Putamen (tissue), 1 donor: ENCODE measurements at regions not wholly inside any gene's neighbourhood (a gene's known extent, or its start where the extent isn't known, plus 50 kb on each side); places are given as distances from the start of the nearest gene placed in this dataset.
"Not testable (repeated sequence)": the region's sequence is repeated elsewhere in the genome, so short reads cannot be mapped to it uniquely, and the experiment has no call there.

Experiments
- DNase-seq: peaks from one replicate; pipeline ENCODE4 v3.0.0-alpha.2; 2016; ENCODE audit warnings: low spot score

DNA sequence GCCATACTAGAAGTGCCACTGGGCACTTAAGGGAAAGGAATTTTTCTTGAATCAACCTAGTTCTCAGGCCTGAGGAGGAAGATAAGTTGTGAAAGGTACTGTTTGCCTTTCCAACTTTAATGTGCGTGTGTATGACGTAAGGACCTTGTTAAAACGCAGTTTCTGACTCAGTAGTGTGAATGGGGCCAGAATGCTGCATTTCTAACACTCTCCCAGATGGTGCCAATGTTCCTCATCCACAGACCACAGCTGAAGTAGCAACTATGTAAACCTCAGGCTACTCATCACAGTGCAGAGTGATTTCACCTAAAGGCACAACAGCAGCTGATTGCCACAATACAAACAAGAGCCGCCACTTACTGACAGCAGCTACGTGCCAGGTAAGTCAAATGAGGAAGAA, 103.6 kb downstream of the OTOL1 start:
- no peak for DNase-seq

DNA sequence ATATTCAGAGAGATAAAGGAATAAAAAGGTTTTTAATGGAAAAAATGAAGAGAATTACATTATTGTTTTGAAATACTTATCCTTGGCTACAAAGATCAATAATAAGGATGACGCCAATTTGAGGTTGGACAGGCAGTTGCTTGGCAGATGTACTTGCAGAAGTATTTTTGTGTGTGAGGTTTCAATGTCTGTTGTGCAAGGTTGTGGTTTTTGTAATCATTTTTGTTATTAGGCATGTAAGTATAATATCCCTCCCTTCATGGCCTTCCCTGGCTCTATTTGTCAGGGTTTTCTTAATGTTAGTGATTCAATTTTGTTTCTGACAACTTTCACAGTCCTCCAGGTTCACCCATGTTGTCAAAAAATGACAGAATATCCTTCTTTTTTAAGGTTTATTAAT, 105.9 kb downstream of the OTOL1 start:
- DNase-seq: no peak

DNA sequence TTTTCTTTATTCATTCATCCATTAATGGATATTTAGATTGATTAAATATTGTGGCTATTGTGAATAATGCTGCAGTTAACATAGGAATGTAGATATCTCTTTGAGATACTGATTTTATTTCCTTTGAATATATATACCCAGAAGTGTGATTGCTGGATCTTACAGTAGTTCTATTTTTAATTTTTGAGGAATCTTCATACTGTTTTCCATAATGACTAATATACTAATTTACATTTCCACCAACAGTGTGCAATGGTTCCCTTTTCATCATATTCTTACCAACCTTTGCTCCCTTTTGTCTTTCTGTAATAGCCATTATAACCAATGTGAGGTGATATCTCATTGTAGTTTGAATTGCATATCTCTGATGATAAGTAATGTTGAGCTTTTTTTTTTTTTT, 106.3 kb downstream of the OTOL1 start:
- no peak for DNase-seq

DNA sequence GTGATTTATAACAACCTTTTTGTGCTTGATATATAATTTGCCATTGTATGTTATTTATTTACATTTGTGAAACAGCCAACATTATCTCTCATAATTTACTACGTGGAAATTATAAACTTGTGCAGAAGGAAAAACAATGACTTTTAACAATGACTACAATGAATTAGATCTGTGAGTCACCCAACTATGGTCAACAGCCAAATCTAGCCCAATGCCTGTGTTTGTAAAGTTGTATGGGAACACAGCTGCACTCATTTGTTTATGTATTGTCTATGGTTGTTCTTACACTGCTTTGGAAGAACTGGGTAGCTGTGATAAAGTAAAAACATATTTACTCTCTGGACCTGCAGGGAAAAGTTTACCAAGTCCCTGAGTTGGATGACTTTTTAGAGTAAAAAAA, 110.4 kb downstream of the OTOL1 start:
- DNase-seq: no peak

DNA sequence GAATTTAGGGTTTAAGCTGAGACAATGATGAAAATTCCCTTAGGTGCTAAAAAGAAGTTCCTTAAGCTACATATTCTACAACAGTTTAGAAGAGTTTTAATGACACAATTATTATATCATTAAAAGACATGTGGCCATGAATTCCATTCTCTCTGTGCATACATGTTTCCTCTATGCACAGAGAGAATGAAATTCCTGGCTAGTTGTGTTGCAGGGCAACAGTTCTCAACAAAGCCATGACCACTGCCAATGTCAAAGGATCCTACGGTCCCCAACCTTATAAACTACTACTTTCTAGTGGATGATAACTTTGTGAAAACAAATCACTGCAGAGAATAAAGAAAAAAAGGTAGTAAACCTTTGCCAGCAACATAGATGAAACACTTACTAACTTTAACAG, 122.7 kb downstream of the OTOL1 start:
- DNase-seq: no peak

DNA sequence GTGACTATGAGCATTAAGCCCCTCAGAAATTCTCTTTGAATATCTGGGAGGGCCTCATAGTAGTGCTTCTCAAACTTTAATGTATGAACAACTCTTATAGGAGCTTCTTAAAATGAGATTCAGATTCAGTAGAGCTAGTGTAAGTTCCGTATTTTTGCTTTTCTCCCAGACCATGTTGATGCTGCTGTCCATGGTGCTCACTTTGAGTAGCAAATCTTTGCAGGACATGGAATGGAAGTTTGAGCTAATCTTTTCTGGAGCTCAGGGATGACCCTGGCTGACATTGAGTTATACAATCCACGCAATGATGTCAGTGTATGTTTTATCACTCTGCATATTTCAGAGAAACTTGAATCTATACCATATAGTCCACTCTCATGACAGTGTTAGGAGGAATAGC, 134.2 kb downstream of the OTOL1 start:
- no peak for DNase-seq

DNA sequence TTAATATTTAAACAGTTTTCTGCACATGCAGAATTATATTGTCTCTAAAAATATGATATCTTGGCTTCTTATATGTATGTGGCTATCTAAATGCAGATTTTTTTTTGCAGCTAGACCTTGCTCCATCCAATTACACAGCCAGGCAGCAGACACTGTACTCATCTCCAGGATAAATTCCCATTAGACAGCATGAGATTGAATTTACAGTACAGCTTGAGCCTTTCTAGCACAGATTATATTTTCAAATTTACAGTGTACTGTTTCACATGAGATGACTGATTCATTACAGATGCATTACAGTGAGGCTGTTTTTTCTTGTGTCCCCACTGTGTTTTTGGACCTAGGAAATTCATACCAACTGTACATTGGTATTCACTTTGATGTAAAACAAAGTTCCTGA, 134.9 kb downstream of the OTOL1 start:
- no peak for DNase-seq

DNA sequence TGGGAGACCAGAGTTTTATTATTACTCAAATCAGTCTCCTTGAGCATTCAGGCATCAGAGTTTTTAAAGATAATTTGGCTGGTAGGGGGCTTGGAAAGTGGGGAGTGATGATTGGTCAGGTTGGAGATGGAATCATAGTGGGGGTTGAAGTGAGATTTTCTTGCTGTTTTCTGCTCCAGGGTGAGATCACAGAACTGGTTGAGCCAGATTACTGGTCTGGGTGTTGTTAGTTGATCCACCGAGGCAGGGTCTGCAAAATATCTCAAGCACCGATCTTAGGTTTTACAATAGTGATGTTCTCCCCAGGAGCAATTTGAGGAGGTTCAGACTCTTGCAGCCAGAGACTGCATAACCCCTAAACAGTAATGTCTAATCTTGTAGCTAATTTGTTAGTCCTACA, 141.0 kb downstream of the OTOL1 start:
- DNase-seq: no peak

DNA sequence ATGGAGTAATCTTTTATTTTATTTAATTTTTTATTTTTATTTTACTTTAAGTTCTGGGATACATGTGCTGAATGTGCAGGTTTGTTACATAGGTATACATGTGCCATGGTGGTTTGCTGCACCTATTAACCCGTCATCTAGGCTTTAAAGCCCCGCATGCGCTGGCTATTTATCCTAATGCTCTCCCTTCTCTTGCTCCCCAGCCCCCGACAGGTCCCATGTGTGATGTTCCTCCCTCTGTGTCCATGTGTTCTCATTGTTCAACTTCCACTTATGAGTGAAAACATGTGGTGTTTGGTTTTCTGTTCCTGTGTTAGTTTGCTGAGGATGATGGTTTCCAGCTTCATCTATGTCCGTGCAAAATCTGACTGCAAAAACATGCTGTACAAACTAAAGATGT, 142.5 kb downstream of the OTOL1 start:
- DNase-seq: not testable (repeated sequence)

DNA sequence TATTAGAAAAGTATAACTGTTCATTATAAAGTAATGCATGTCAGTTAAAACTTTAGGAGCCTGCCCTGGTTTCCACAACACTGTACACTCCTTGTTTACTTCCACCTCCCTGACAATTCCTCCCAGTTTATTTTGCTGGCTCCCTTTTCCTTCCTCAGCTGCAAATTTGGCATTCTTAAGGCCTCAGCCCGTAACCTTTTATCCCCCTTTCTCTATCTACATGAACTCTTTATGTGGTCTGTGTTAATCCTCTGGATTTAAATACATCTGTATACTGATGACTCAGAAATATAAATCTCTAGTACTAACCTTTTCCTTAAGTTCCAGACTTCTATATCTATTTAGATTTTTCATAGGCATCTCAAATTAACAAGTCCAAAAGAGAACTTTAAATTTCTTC, 143.6 kb downstream of the OTOL1 start:
- no peak for DNase-seq

DNA sequence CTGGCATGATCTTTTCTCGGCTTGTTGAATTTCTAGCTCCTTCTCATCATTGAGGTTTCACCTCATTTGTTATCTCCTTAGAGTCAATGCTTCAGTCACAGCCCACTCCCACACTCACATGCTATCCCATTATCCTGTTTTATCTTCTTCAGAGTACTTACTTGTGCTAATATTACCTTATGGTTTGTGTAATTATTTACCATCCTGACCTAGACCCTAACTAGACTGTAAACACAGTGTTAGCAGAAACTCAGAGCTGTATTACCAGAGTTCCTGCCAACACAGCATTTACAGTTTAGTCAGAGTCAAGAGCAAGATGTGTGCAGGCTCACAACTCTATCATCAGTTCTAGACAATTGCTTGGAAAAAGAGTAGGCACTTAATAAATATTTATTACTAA, 144.7 kb downstream of the OTOL1 start:
- no peak for DNase-seq

DNA sequence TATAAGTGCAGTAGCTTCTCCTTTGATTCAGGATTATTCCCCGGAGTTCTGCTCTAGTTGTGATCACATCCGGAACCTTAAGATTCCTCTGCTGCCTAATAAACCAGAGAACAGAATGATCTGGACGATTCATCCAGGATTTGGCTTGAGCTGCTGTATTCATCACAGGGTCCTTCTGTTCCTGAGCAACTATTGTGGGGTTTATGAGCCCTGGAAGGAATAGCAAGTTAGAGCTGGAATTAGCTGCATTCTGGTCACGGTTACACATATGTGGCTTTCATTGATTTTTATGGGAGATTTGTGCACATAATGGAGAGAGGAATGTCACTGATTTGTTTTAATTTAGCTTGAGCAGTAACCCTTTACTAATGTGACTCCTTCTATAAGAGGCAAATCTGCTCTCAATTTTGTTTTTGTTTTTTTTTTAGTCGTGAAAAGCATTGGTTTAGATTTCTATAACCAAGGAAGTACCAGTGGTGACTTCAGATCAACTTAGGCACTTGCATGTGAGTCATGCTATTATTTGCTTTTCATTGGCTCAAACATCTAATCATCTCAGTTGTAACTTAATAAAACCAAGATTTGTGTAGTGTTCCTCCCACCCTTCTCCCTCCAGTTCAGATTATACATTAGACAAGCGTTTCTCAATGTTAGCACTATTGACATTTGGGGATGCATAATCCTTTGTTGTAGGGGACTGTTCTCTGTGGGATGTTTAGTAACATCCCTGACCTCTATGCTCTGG, 148.5 kb downstream of the OTOL1 start:
- peak; percentile 12 for DNase-seq

DNA sequence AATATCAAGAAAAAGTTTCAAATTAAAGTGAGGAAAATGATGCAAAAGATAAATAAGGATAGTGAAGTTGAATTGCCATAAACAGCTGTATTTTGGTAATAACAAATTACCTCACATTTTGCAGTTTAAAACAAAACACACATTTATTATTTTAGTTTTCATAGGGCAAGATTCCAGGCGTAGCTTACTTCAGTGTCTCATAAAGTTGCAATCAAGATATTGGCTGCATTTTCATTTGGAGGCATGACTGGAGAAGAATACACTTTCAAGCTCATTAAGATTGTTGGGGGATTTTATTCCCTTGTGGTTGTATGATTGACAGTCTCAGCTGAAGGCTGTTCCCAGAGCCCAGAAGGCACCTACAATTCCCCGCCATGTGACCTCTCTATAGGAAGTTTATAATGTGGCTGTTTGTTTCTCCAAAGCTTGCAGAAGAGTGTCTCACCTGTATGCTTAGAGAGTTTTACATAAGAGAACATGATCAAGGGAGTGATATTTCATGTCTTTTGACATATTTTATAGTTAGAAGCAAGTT, 151.4 kb downstream of the OTOL1 start:
- no peak for DNase-seq

DNA sequence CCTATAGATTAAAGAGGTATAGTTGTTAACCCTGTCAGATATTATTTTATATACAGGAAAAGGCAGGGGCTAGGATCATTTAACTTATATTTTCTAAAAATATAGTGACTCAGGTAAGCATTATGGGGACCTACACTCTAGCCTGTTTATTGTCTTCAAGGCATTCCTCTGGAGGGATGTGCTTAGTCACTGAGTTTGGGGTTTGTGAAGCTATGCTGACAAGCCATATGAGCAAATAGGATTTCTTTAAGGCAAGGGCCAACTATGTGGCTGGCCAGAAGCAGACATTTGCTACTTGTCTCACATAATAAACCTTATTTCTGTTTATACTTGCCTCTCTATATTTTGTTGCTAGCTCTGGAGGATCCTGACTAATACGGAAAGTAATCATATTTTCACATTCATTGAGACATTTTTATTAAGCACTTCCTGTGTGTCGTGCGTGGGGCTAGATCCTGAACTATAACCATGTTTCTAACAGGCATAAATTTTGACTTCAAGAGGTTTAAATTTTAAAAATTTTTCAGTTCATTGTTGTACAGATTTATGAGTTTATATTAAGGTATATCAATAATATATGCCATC, 153.4 kb downstream of the OTOL1 start:
- DNase-seq: no peak

DNA sequence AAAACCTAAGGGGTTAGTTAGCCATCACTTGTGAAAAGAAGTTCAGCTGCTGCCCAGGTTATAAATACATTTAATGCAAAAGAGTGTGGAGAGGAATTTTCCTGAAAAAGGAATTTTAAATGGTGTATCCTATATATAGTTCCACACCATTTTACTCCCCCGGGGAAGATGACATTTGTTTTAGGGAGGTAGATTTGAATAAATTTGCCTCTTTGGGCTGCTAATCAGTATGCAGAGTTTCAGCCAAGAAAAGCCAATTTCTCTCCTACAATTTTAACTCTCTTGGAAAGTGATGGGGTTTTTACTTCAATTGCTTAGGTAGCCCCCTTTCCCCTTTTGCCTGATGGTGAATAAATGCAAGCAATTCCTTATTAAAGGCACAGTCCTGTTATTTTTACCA, 161.2 kb downstream of the OTOL1 start:
- peak; percentile 68 for DNase-seq

DNA sequence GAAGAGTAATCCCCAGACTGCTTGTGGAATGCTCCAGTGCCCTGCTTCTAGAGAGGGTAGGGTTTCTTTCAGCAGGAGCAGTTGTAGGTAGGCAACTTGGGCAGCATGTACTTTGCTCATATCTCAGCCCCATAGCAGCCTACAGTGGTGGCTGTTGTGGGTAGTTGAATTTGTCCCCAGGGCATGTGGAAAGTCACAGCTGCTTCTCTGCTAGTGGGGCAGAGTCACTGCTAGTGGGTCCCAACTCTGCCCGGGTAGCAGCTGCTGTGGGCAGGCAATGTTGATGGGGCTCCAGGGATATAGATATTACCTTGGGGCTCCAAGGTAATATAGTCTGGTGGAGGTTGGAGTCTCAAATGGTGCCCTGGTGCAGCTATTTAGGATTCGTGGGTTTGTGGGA, 174.5 kb downstream of the OTOL1 start:
- DNase-seq: no peak

DNA sequence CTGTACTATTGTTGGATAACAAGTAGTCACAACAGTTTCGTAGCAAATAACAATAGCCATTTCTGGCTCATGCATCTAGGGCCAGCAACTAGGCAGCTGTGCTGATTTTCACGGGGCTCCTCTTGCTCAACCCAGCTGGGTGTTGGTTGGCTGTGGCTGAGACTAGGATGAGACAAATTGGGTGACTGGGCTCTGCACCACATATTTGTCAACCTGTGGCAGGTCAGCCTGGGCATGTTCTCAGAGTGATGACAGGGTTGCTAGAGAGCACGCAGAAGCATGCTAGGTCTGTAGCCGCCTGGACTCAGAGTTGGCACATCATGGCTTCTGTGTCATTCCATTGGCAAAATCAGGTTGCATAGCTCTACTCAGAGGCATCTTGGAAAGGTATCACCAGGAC, 175.9 kb downstream of the OTOL1 start:
- DNase-seq: no peak

DNA sequence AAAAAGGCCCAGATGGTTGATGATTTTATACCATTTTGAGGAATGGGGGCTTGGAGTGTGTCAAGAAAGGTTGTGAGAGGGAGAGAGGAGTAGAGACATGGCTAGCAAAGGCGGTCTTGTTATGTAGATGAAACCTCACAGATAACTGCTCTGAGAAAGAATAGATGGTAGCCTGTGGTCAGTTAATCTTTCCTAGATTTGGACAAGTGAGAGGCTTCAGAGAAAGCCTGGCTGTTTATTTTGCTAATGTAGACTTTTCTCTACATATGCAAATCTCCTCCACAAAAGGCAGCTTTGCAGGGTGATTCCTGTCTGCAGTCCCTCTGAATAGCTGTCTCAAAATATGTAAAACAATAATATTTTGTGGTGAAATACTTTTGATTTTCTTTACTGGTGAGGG, 177.3 kb downstream of the OTOL1 start:
- DNase-seq: no peak

DNA sequence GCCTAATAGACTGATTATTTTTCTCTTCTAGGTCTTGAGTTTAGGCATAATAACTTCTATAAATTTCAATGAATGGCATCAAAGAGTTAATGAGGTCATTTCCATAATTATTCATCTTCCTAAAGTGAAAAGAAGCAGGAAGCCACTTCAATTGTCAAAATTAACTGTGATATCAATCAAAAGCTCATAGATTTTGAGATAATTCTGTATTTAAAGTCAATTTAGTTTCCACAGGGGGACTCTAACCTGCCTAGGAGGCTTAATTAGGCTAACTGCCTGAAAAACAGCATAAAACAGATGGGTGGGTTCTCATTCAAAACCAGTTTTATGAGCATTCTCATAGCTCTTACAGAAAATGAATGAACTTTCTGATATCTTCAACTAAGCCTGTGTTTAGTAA, 177.8 kb downstream of the OTOL1 start:
- no peak for DNase-seq

DNA sequence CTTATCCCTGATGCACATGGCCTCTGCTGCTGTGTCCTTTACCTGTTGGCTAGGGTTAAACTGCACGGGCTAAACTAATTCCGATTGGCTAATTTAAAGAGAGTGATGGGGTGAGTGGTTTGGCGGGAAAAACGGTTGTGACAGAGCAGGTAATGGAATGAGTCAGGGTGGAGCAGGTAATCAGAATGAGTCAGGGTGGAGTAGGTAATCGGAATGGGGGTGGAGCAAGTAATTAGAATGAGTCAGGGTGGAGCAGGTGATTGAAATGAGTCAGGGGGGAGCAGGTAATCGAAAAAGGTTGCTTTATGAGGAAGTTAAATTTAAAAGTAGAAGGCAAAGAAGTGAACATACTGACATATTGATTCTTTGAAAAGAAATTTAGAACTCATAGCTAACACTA, 185.2 kb downstream of the OTOL1 start:
- not testable (repeated sequence) for DNase-seq

DNA sequence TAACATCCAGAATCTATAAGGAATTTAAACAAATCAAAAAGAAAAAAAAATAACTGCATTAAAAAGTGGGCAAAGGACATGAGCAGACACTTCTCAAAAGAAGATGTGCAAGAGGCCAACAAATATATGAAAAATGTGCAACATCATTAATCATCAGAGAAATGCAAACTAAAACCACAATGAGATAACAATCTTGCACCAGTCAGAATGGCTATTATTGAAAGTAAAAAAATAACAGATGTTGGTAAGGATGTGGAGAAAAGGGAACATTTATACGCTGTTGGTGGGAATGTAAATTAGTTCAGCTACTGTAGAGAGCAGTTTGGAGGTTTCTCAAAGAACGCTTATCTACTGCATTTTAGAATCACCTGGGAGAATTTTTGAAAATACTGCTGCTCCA, 186.1 kb downstream of the OTOL1 start:
- DNase-seq: no peak

DNA sequence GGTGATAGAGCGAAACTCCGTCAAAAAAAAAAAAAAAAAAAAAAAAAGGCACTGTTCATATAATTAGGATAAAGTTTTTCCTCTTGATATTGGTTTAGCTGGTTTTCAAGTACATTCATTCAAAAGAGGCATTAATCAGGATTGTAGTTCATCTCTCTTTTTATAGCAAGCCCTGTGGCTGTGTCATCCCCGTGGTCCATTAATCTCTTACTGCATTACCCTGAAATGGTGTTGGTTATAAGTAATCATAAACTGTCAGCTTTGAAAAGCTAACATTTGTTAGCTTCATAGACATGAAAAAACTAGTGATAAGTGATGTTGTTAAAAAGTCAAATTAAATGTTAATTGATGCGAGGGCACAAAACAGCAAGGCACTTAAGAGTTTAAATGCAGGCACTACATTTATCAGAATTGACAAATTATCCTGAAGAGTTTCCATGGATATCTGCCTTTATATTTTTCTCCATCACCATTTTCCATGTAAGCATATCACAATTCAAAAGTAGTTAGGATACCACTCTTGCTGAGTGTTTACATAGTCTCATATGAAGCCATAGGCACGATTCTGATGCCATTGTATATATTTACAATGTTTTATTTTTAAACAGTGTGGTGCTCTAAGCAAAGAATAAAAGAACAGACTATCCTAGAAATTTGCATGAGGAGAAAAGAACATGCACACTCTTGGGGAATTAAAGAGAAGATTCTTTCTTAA, 193.1 kb downstream of the OTOL1 start:
- DNase-seq: no peak

DNA sequence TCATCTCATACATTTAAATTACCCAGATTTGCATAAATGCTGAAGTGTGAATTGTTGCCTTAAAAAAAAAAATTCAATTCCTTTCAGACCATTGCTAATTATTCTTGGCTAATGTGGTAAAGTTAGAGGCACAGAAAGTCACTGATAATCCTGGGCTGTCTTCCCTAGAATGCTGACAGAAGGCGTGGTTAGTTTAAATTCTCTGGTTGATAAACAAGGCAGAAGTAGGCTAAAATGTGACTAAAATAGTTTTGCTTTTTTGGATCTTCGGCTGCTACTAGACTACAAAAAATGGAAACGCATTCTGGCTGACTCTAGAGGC, 193.7 kb downstream of the OTOL1 start:
- no peak for DNase-seq
